IPS DF 19.7 (cell line): ENCODE measurements at regions not wholly inside any gene's neighbourhood (a gene's known extent, or its start where the extent isn't known, plus 50 kb on each side); places are given as distances from the start of the nearest gene placed in this dataset.
"Not testable (repeated sequence)": the region's sequence is repeated elsewhere in the genome, so short reads cannot be mapped to it uniquely, and the experiment has no call there.

Source experiments
- DNase-seq: peaks from one replicate; pipeline ENCODE4 v3.0.0-alpha.2; 2013; ENCODE audit warnings: low read depth, low spot score

- DNase-seq, result no peak
These were observed 601.0 kb downstream of the TMA16 start for GRCh38 chr4:164095313-164096110.

GRCh38 chr4:164096766-164097518, 602.5 kb downstream of the TMA16 start:
- no peak for DNase-seq

GRCh38 chr4:164100741-164101365, 606.4 kb downstream of the TMA16 start:
- not testable (repeated sequence) for DNase-seq

GRCh38 chr4:164108971-164109370, 614.5 kb downstream of the TMA16 start:
- no peak for DNase-seq

- no peak for DNase-seq
These were observed 615.0 kb downstream of the TMA16 start for GRCh38 chr4:164109503-164109902.

- no peak for DNase-seq
These were observed 620.7 kb downstream of the TMA16 start for GRCh38 chr4:164115236-164115635.

GRCh38 chr4:164116286-164116685, 621.8 kb downstream of the TMA16 start:
- no peak for DNase-seq

GRCh38 chr4:164134388-164134787, 619.5 kb upstream of the SMIM31 start:
- no peak for DNase-seq

- no peak for DNase-seq
These were observed 617.7 kb upstream of the SMIM31 start for GRCh38 chr4:164136180-164136616.

- DNase-seq, result no peak
These were observed 615.4 kb upstream of the SMIM31 start for GRCh38 chr4:164138521-164138920.

GRCh38 chr4:164139291-164139690, 614.6 kb upstream of the SMIM31 start:
- DNase-seq, result no peak

- DNase-seq, result not testable (repeated sequence)
These were observed 612.1 kb upstream of the SMIM31 start for GRCh38 chr4:164141755-164142375.

GRCh38 chr4:164154416-164154815, 599.5 kb upstream of the SMIM31 start:
- DNase-seq, result no peak

GRCh38 chr4:164169591-164169990, 584.3 kb upstream of the SMIM31 start:
- no peak for DNase-seq

GRCh38 chr4:164177153-164177552, 576.8 kb upstream of the SMIM31 start:
- no peak for DNase-seq

- no peak for DNase-seq
These were observed 576.2 kb upstream of the SMIM31 start for GRCh38 chr4:164177753-164178152.

GRCh38 chr4:164188236-164188635, 565.7 kb upstream of the SMIM31 start:
- no peak for DNase-seq

- DNase-seq, result no peak
These were observed 561.1 kb upstream of the SMIM31 start for GRCh38 chr4:164192844-164193243.

- no peak for DNase-seq
These were observed 560.3 kb upstream of the SMIM31 start for GRCh38 chr4:164193676-164194075.

GRCh38 chr4:164197556-164197955, 556.4 kb upstream of the SMIM31 start:
- no peak for DNase-seq

- no peak for DNase-seq
These were observed 550.5 kb upstream of the SMIM31 start for GRCh38 chr4:164203476-164203875.

- DNase-seq, result peak; percentile 60
These were observed 549.5 kb upstream of the SMIM31 start for GRCh38 chr4:164204434-164204833.
